ENCODE measurements at regions not wholly inside any gene's neighbourhood (a gene's known extent, or its start where the extent isn't known, plus 50 kb on each side); places are given as distances from the start of the nearest gene placed in this dataset.
"Not testable (repeated sequence)": the region's sequence is repeated elsewhere in the genome, so short reads cannot be mapped to it uniquely, and the experiment has no call there.

- DNase-seq (ENCODE audit: low read depth in 2 of 2): not testable (repeated sequence)
Measured at GRCh38 chr4:170194794-170195193, 105.0 kb upstream of the AADAT start.

DNA sequence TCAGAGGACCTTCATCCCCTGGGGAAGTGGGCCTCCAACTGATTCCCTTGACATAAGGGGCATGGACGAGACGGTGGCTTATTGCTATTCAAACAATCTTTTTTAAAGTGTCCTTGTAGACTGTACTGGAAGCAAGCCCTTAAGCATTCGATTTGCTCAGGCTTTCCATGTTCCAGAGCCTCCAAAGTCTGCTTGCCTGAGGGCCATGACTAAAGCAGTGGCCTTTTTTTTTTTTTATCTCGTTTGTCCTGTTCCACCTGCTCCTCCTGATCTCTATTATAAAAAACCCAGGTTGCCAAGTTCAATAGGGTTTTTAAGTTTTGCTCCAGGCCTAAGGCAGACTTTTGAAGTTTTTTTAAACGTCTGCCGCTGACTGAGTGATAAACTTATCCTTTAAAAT, 103.7 kb upstream of the AADAT start:
- no peak for DNase-seq (ENCODE audit: low read depth in 2 of 2)

DNA sequence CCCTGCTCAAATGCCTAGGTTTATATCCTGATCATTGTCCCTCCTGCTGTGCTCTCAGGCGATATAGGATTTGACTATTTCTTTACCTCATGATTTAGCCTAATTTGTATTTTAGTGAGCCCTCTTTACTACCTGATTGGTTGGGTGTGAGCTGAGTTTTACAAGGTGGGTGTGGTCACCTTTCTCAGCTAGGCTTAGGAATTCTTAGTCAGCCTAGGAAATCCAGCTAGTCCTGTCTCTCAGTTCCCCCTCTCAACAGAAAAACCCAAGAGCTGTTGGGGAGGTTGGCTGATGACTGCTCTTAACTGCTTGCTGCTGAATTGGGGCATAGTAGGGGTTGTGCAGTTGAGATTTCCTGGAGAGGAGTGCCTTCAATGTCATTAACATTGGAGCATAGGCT, 100.5 kb upstream of the AADAT start:
- DNase-seq (ENCODE audit: low read depth in 2 of 2): no peak

GRCh38 chr4:170170861-170171260, 81.1 kb upstream of the AADAT start:
- DNase-seq (ENCODE audit: low read depth in 2 of 2): no peak

- no peak for DNase-seq (ENCODE audit: low read depth in 2 of 2)
Measured at GRCh38 chr4:170169699-170170098, 79.9 kb upstream of the AADAT start.

DNA sequence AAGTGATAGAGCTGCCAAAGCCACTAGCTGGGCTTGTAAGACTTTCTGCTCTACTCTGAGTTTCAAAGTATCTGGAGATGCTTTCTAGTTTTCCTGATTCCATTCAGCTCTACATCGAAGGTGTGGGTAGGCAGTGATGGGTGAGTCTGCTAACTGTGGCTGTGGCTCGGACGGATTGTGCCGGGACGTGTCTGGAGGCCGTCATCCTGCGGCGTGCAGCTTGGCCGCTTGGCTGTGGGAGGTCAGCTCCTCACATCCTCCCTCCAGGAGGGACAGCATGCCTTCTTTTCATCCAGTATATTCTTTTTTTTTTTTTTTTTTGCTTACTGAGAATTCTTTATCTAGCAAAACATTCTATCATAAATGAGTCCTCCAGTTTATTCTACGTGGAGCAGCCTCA, 77.9 kb upstream of the AADAT start:
- DNase-seq (ENCODE audit: low read depth in 2 of 2): no peak

DNA sequence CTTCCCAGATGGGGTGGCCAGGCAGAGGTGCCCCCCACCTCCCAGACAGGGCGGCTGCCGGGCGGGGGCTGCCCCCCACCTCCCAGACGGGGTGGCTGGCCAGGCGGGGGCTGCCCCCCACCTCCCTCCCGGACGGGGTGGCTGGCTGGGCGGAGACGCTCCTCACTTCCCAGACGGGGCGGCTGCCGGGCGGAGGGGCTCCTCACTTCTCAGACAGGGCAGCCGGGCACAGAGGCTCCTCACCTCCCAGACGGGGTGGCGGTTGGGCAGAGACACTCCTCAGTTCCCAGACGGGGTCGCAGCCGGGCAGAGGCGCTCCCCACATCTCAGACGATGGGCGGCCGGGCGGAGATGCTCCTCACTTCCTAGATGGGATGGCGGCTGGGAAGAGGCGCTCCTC, 76.4 kb upstream of the AADAT start:
- DNase-seq (ENCODE audit: low read depth in 2 of 2): not testable (repeated sequence)

- DNase-seq (ENCODE audit: low read depth in 2 of 2): no peak
Measured at GRCh38 chr4:170162416-170162815, 72.7 kb upstream of the AADAT start.

DNA sequence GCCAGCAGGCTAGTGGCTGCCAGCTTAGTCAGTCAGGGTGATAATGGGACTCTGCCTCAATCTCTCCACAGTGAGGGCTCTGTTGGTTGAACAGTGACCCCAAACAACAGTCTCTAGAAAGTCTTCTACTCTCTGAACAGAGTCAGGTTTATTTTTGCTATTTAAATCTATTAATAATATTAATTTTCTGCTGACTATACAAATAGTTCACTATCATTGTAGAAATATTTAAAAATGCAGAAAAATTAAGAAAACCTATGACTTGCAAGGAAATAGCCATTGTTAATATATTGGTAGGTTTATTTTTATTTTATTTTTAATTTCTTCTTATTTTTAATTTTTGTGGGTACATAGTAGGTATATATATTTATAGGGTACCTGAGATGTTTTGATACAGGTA, 67.9 kb upstream of the AADAT start:
- DNase-seq (ENCODE audit: low read depth in 2 of 2): no peak

GRCh38 chr4:170145120-170145519, 55.4 kb upstream of the AADAT start:
- no peak for DNase-seq (ENCODE audit: low read depth in 2 of 2)

- no peak for DNase-seq (ENCODE audit: low read depth in 2 of 2)
Measured at GRCh38 chr4:170139764-170140163, 50.0 kb upstream of the AADAT start.
